PFSK-1 (cell line): ENCODE measurements at regions not wholly inside any gene's neighbourhood (a gene's known extent, or its start where the extent isn't known, plus 50 kb on each side); places are given as distances from the start of the nearest gene placed in this dataset.

Source experiments
- POLR2AphosphoS5 ChIP-seq: IDR thresholded peaks from 2 replicates; pipeline ENCODE4 v1.6.1; 2012; ENCODE audit warnings: low read depth, mild to moderate bottlenecking, control low read depth, low read length, moderate library complexity
- REST ChIP-seq, 2 experiments: IDR thresholded peaks; 2 replicates each; pipeline versions ENCODE4 v1.6.1 to v1.8.0; 2011 to 2012; ENCODE audit warnings: low read depth in 2 of 2, low read length in 2 of 2, control low read depth in 1 of 2, inconsistent platforms in 1 of 2, mild to moderate bottlenecking in 1 of 2, moderate library complexity in 1 of 2; ENCODE audit not compliant: insufficient read depth in 1 of 2

GRCh38 chr5:164578401-164578800 lies 1073.0 kb downstream of the MAT2B start:
- TF ChIP-seq POLR2AphosphoS5 (no peak), REST (IDR thresholded peaks at IDR 0.05; ENCODE audit: insufficient read depth in 1 of 2, low read depth in 2 of 2, low read length in 2 of 2) (no peak)
